Dendritic cell treated with granulocyte-macrophage colony-stimulating factor and Interleukin-4, amounts not matched to agents 40 ng/mL and 50 ng/mL, for 4 days (primary cell): ENCODE measurements at regions not wholly inside any gene's neighbourhood (a gene's known extent, or its start where the extent isn't known, plus 50 kb on each side); places are given as distances from the start of the nearest gene placed in this dataset.

Source experiments
- H3K27ac Mint-ChIP-seq: one replicate; pipeline ENCODE4 v1.8.0; 2022; ENCODE audit warnings: mild to moderate bottlenecking, mixed read lengths
- H3K27me3 Mint-ChIP-seq: one replicate; pipeline ENCODE4 v1.8.0; 2022; ENCODE audit warnings: mild to moderate bottlenecking, mixed read lengths
- H3K36me3 Mint-ChIP-seq: one replicate; pipeline ENCODE4 v1.8.0; 2022; ENCODE audit warnings: low read depth, mixed read lengths
- H3K4me1 Mint-ChIP-seq: one replicate; pipeline ENCODE4 v1.8.0; 2022; ENCODE audit warnings: low read depth, mixed read lengths
- H3K4me3 Mint-ChIP-seq: one replicate; pipeline ENCODE4 v1.8.0; 2022; ENCODE audit warnings: mild to moderate bottlenecking, moderate library complexity, mixed read lengths
- H3K9me3 Mint-ChIP-seq: one replicate; pipeline ENCODE4 v1.8.0; 2022; ENCODE audit warnings: mixed read lengths
- intact Hi-C: fragments of 100-400 bp; cut with micrococcal nuclease; formaldehyde crosslinking; loops from one replicate; pipeline ENCODE4 v1.15.0; 2022

DNA sequence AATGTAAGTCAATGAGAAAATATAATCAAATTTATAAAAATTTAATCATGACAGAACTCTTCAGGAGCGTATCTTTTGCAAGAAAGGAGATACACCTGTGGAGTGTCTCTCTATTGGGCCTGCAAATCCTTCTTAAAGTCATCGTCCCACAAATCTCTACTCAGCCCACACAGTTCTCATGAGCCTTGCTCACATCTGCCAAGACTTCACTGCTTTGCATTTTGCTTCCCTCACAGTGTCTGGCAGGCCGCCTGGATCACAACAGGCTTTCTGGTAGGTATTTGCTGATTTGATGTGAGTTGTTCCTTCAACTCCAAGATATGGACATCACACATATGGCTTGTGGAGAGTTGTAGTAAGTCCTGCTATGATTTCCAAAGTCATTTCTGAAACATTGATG is 183.1 kb upstream of the ARX start:
- no peaks in the 10 kb centered on the region for H3K27me3 Mint-ChIP-seq
- no peak overlapping the region for H3K4me3 Mint-ChIP-seq
- intact Hi-C loops, result no loop called here
- no peak overlapping the region for H3K27ac Mint-ChIP-seq
- no peaks in the 10 kb centered on the region for H3K9me3 Mint-ChIP-seq
- no peaks in the 10 kb centered on the region for H3K36me3 Mint-ChIP-seq
- no peaks in the 10 kb centered on the region for H3K4me1 Mint-ChIP-seq

DNA sequence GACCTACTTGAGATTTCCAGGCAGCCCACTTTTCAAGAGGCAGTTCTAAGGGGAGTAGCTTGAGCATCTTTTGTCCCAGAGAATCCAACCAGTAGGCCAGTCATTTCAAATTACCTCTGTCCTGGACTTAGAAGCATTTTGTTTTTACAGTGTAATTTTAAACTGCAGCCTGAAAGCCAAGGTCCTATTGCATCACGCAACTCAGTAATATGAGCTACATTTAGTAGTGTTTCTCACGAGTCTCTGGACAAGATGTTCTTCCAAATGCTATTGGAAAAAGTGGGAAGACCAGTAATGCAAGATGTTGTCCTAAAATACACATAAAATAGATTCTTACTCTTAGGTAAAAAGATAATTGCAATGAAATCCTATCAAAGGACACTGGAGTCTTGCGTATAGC is 182.5 kb upstream of the ARX start:
- no peaks in the 10 kb centered on the region for H3K36me3 Mint-ChIP-seq
- no peak overlapping the region for H3K27ac Mint-ChIP-seq
- H3K4me1 Mint-ChIP-seq, result no peaks in the 10 kb centered on the region
- no peaks in the 10 kb centered on the region for H3K9me3 Mint-ChIP-seq
- intact Hi-C loops, result no loop called here
- H3K4me3 Mint-ChIP-seq, result no peak overlapping the region
- H3K27me3 Mint-ChIP-seq, result no peaks in the 10 kb centered on the region

DNA sequence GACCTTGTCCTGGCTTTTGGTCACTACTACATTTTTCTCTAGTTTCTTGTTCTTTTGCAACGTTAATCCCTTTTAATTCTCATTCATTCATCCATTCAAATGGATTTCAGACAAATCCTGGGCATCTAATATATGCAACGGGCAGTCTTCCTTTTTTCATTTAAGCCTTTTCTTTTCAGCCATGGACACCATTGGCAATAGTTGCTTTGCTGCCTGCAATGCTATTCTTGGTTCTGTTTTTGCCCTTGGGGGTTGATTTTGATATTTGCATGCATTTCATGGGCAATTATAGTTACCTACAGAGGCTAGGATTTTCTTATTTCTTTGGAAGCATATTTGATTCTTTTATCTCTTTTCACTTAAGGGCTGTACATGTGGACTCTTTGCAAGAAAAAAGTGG is 180.5 kb upstream of the ARX start:
- H3K27ac Mint-ChIP-seq, result no peak overlapping the region
- no peaks in the 10 kb centered on the region for H3K9me3 Mint-ChIP-seq
- H3K4me3 Mint-ChIP-seq, result no peak overlapping the region
- no peaks in the 10 kb centered on the region for H3K36me3 Mint-ChIP-seq
- H3K4me1 Mint-ChIP-seq, result no peaks in the 10 kb centered on the region
- H3K27me3 Mint-ChIP-seq, result no peaks in the 10 kb centered on the region
- intact Hi-C loops, result no loop called here

DNA sequence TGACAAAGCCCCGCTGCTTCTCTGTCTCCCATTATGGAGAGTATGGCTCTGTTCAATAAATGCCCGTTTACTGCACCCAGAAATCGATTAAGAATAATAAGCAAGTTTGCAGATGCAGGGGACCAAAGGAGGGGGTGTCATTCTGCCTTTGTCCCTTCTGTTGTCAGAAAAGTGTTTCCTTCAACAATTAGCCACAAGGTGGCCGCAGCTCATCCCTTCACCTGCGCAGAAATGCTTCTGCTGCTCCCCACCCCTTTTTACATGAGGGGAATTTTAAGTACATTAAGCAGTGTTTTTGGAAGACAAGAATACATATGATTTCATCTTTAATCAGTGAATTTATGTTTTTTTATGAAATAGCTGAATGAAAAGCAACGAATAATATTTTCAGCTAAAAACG is 175.6 kb upstream of the ARX start:
- intact Hi-C loops, result no loop called here
- H3K27ac Mint-ChIP-seq, result no peak overlapping the region
- H3K36me3 Mint-ChIP-seq, result no peaks in the 10 kb centered on the region
- no peaks in the 10 kb centered on the region for H3K27me3 Mint-ChIP-seq
- no peaks in the 10 kb centered on the region for H3K4me1 Mint-ChIP-seq
- H3K9me3 Mint-ChIP-seq, result peaks cover 17% of the 10 kb centered on the region
- H3K4me3 Mint-ChIP-seq, result no peak overlapping the region

GRCh38 chrX:25181775-25182174 is 166.0 kb upstream of the ARX start:
- Mint-ChIP-seq H3K9me3 (peaks cover 1% of the 10 kb centered on the region), H3K36me3 (no peaks in the 10 kb centered on the region), H3K4me3 (no peak overlapping the region), H3K27ac (no peak overlapping the region), H3K4me1 (no peaks in the 10 kb centered on the region), H3K27me3 (no peaks in the 10 kb centered on the region)
- intact Hi-C loops, result no loop called here

- Mint-ChIP-seq H3K4me3 (no peak overlapping the region), H3K27ac (no peak overlapping the region), H3K27me3 (no peaks in the 10 kb centered on the region), H3K4me1 (no peaks in the 10 kb centered on the region), H3K9me3 (no peaks in the 10 kb centered on the region), H3K36me3 (no peaks in the 10 kb centered on the region)
- intact Hi-C loops, result no loop called here
Measured at GRCh38 chrX:25180242-25180641, 164.5 kb upstream of the ARX start.

DNA sequence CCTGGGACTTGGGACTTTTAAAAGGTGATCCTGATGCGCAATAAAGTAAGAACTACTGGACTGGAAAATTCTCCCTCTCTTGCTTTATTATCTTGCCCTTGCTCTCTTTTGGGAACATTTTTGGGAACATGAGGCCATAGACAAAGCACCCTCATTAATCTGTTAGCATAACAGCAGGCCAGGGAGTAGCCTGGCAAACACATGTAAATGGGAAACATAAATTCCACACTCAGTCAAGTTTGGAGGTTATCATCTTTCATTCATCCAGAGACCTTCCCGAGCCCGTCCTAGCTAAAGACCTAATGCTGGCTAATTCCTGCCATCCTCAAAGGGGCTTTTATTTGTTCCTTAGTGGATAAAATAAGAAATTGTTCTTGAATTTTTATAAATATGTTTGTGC is 162.8 kb upstream of the ARX start:
- H3K4me3 Mint-ChIP-seq, result no peak overlapping the region

GRCh38 chrX:25175743-25176142 is 160.0 kb upstream of the ARX start:
- H3K4me1 Mint-ChIP-seq, result no peaks in the 10 kb centered on the region
- H3K27me3 Mint-ChIP-seq, result no peaks in the 10 kb centered on the region
- H3K4me3 Mint-ChIP-seq, result no peak overlapping the region
- intact Hi-C loops, result no loop called here
- no peak overlapping the region for H3K27ac Mint-ChIP-seq
- H3K36me3 Mint-ChIP-seq, result no peaks in the 10 kb centered on the region
- no peaks in the 10 kb centered on the region for H3K9me3 Mint-ChIP-seq

More for the DNA sequence above, 162.8 kb upstream of the ARX start:
- no peak overlapping the region for H3K27ac Mint-ChIP-seq
- H3K9me3 Mint-ChIP-seq, result no peaks in the 10 kb centered on the region
- H3K27me3 Mint-ChIP-seq, result no peaks in the 10 kb centered on the region
- no peaks in the 10 kb centered on the region for H3K4me1 Mint-ChIP-seq
- intact Hi-C loops, result no loop called here
- H3K36me3 Mint-ChIP-seq, result no peaks in the 10 kb centered on the region

DNA sequence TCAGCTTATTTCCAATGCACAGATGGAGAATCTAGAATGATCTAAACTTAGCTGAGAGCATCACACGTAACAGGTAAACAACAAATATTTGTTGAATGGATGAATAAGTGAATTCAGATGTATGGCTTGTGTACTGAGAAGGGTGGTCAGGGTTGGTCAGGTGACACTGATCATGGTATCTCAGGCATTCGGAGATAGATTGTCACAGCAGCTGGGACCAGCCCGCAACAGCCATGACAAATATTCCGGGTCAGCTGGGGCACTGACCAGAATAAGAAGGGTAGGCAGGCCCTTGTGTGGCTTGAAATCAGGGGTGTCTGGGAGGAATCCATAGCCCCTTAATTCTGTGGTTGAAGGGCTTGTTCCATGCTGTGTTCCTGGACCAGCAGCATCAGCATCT is 159.4 kb upstream of the ARX start:
- Mint-ChIP-seq H3K27ac (no peak overlapping the region), H3K4me1 (no peaks in the 10 kb centered on the region)
- intact Hi-C loops, result no loop called here

GRCh38 chrX:25166546-25166945 is 150.8 kb upstream of the ARX start:
- no peaks in the 10 kb centered on the region for H3K27me3 Mint-ChIP-seq
- intact Hi-C loops, result no loop called here
- H3K4me3 Mint-ChIP-seq, result no peak overlapping the region
- H3K4me1 Mint-ChIP-seq, result no peaks in the 10 kb centered on the region
- H3K27ac Mint-ChIP-seq, result no peak overlapping the region
- H3K36me3 Mint-ChIP-seq, result no peaks in the 10 kb centered on the region
- no peaks in the 10 kb centered on the region for H3K9me3 Mint-ChIP-seq

More for the DNA sequence above, 159.4 kb upstream of the ARX start:
- Mint-ChIP-seq H3K36me3 (no peaks in the 10 kb centered on the region), H3K9me3 (no peaks in the 10 kb centered on the region), H3K27me3 (no peaks in the 10 kb centered on the region), H3K4me3 (no peak overlapping the region)

GRCh38 chrX:25166145-25166544 is 150.4 kb upstream of the ARX start:
- Mint-ChIP-seq H3K27me3 (no peaks in the 10 kb centered on the region), H3K4me3 (no peak overlapping the region), H3K4me1 (no peaks in the 10 kb centered on the region), H3K9me3 (no peaks in the 10 kb centered on the region), H3K27ac (no peak overlapping the region), H3K36me3 (no peaks in the 10 kb centered on the region)
- intact Hi-C loops, result no loop called here

DNA sequence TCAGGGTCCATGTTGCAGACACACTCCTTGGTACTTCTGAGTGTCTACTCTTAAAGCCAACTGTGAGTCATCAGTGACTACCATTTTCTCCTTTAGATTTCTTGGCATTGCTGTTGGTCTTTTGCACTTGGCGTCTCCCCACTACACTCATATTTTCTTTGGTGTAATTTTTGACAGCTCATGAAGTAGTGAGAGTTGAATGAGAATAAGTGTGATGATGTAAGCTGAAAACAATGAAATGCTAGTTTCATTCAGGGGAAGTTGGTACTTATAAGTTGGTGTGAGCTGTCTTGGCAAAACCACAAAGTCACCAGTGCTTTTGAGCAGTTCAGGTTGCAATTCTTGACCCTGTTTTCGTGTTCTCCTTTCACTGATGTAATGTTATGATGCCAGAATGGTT is 142.9 kb upstream of the ARX start:
- no peaks in the 10 kb centered on the region for H3K4me1 Mint-ChIP-seq
- no peaks in the 10 kb centered on the region for H3K36me3 Mint-ChIP-seq
- intact Hi-C loops, result no loop called here
- no peak overlapping the region for H3K27ac Mint-ChIP-seq
- no peaks in the 10 kb centered on the region for H3K9me3 Mint-ChIP-seq
- H3K27me3 Mint-ChIP-seq, result peaks cover 1% of the 10 kb centered on the region
- H3K4me3 Mint-ChIP-seq, result no peak overlapping the region

DNA sequence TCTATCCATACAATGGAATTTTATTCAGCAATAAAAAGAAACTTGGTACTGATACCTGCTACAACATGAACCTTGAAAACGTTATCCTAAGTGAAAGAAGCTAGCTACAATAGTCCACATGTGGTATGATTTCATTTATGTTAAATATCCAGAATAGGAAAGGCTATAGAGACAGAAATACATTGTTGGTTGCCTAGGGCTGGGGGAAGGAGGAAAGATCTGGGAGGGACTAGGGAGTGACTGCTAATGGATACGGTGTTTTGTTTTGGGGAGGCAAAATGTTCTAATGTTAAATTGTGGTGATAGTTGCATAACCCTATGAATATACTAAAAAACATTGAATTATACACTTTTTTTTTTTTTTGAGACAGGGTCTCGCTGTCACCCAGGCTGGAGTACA is 141.1 kb upstream of the ARX start:
- no peaks in the 10 kb centered on the region for H3K4me1 Mint-ChIP-seq
- no peak overlapping the region for H3K4me3 Mint-ChIP-seq
- H3K9me3 Mint-ChIP-seq, result no peaks in the 10 kb centered on the region
- H3K36me3 Mint-ChIP-seq, result no peaks in the 10 kb centered on the region
- H3K27ac Mint-ChIP-seq, result no peak overlapping the region
- intact Hi-C loops, result no loop called here
- peaks cover 1% of the 10 kb centered on the region for H3K27me3 Mint-ChIP-seq

GRCh38 chrX:25156323-25156722 is 140.6 kb upstream of the ARX start:
- H3K27ac Mint-ChIP-seq, result no peak overlapping the region
- H3K4me1 Mint-ChIP-seq, result no peaks in the 10 kb centered on the region
- no peaks in the 10 kb centered on the region for H3K9me3 Mint-ChIP-seq
- peaks cover 2% of the 10 kb centered on the region for H3K27me3 Mint-ChIP-seq
- H3K4me3 Mint-ChIP-seq, result no peak overlapping the region
- intact Hi-C loops, result no loop called here
- H3K36me3 Mint-ChIP-seq, result no peaks in the 10 kb centered on the region

- Mint-ChIP-seq H3K36me3 (no peaks in the 10 kb centered on the region), H3K27ac (no peak overlapping the region), H3K4me3 (no peak overlapping the region), H3K4me1 (no peaks in the 10 kb centered on the region), H3K9me3 (no peaks in the 10 kb centered on the region), H3K27me3 (peaks cover 3% of the 10 kb centered on the region)
- intact Hi-C loops, result no loop called here
Measured at GRCh38 chrX:25154168-25154567, 138.4 kb upstream of the ARX start.

GRCh38 chrX:25151749-25152148 is 136.0 kb upstream of the ARX start:
- Mint-ChIP-seq H3K9me3 (no peaks in the 10 kb centered on the region), H3K27ac (no peak overlapping the region), H3K4me1 (no peaks in the 10 kb centered on the region), H3K27me3 (peaks cover 2% of the 10 kb centered on the region), H3K4me3 (no peak overlapping the region), H3K36me3 (no peaks in the 10 kb centered on the region)
- intact Hi-C loops, result no loop called here
